ENCODE measurements at regions not wholly inside any gene's neighbourhood (a gene's known extent, or its start where the extent isn't known, plus 50 kb on each side); places are given as distances from the start of the nearest gene placed in this dataset.

- Histone ChIP-seq H3K4me3 (no peak overlapping the region), H3K4me1 (ENCODE audit: control insufficient read depth in 5 of 5, insufficient read depth in 5 of 5, low read length in 5 of 5) (no peaks in the 10 kb centered on the region), H3K27ac (ENCODE audit: low read depth in 1 of 2, low read length in 1 of 2) (no peak overlapping the region), H3K9me3 (ENCODE audit: control insufficient read depth in 4 of 4, insufficient read depth in 3 of 4, low read length in 3 of 4) (no peaks in the 10 kb centered on the region), H3K36me3 (ENCODE audit: control insufficient read depth in 4 of 4, insufficient read depth in 4 of 4, low read length in 4 of 4) (no peaks in the 10 kb centered on the region), H3K9ac (ENCODE audit: insufficient read depth in 1 of 2, low read length in 2 of 2) (no peak overlapping the region), H3K27me3 (ENCODE audit: control insufficient read depth in 3 of 3, insufficient read depth in 3 of 3, low read length in 2 of 3) (no peaks in the 10 kb centered on the region)
- ATAC-seq (ENCODE audit: insufficient read depth, low FRiP score) (no peak), DNase-seq (no peak)
- TF ChIP-seq, protein P1, sequence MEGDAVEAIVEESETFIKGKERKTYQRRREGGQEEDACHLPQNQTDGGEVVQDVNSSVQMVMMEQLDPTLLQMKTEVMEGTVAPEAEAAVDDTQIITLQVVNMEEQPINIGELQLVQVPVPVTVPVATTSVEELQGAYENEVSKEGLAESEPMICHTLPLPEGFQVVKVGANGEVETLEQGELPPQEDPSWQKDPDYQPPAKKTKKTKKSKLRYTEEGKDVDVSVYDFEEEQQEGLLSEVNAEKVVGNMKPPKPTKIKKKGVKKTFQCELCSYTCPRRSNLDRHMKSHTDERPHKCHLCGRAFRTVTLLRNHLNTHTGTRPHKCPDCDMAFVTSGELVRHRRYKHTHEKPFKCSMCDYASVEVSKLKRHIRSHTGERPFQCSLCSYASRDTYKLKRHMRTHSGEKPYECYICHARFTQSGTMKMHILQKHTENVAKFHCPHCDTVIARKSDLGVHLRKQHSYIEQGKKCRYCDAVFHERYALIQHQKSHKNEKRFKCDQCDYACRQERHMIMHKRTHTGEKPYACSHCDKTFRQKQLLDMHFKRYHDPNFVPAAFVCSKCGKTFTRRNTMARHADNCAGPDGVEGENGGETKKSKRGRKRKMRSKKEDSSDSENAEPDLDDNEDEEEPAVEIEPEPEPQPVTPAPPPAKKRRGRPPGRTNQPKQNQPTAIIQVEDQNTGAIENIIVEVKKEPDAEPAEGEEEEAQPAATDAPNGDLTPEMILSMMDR (IDR thresholded peaks at IDR 0.05; ENCODE audit: control extremely low read depth, extremely low read depth) = no peak
These were observed 687.1 kb downstream of the IGSF11 start for GRCh38 chr3:118347396-118348168.

GRCh38 chr3:118348169-118348557 lies 686.5 kb downstream of the IGSF11 start:
- ATAC-seq (ENCODE audit: insufficient read depth, low FRiP score) (no peak), DNase-seq (no peak)
- no peak overlapping the region for H3K27ac ChIP-seq (ENCODE audit: low read depth in 1 of 2, low read length in 1 of 2)
- no peak overlapping the region for H3K9ac ChIP-seq (ENCODE audit: insufficient read depth in 1 of 2, low read length in 2 of 2)
- H3K4me1 ChIP-seq (ENCODE audit: control insufficient read depth in 5 of 5, insufficient read depth in 5 of 5, low read length in 5 of 5) = no peaks in the 10 kb centered on the region
- H3K4me3 ChIP-seq = no peak overlapping the region
- H3K36me3 ChIP-seq (ENCODE audit: control insufficient read depth in 4 of 4, insufficient read depth in 4 of 4, low read length in 4 of 4) = no peaks in the 10 kb centered on the region
- TF ChIP-seq, protein P1 (IDR thresholded peaks at IDR 0.05; ENCODE audit: control extremely low read depth, extremely low read depth) = no peak
- WGBS, 2 donors = 71 to 74% methylated on average over 1 of the region's 1 CpG
- H3K27me3 ChIP-seq (ENCODE audit: control insufficient read depth in 3 of 3, insufficient read depth in 3 of 3, low read length in 2 of 3) = no peaks in the 10 kb centered on the region
- H3K9me3 ChIP-seq (ENCODE audit: control insufficient read depth in 4 of 4, insufficient read depth in 3 of 4, low read length in 3 of 4) = no peaks in the 10 kb centered on the region

DNA sequence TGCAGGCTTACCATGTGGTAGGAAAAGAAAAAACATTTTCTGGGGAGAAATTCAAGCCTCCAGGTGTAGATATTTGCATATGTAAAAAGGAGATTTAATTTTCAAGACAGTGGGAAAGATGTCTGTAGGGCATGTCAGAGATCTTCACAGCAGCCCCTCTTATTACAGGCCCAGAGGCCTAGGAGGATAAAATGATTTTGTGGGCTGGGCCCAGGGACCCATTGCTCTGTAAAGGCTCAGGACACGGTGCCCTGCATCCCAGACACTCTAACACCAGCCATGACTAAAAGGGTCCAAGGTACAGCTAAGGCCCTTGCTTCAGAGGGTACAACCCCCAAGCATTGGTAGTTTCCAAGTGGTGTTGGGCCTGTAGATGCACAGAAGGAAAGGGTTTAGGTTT lies 680.1 kb downstream of the IGSF11 start:
- no peak overlapping the region for H3K9ac ChIP-seq (ENCODE audit: insufficient read depth in 1 of 2, low read length in 2 of 2)
- no peak overlapping the region for H3K27ac ChIP-seq (ENCODE audit: low read depth in 1 of 2, low read length in 1 of 2)
- H3K4me1 ChIP-seq (ENCODE audit: control insufficient read depth in 5 of 5, insufficient read depth in 5 of 5, low read length in 5 of 5) = no peaks in the 10 kb centered on the region
- DNase-seq (no peak), ATAC-seq (ENCODE audit: insufficient read depth, low FRiP score) (no peak)
- H3K27me3 ChIP-seq (ENCODE audit: control insufficient read depth in 3 of 3, insufficient read depth in 3 of 3, low read length in 2 of 3) = no peaks in the 10 kb centered on the region
- no peak overlapping the region for H3K4me3 ChIP-seq
- 78 to 81% methylated on average over 1 of the region's 1 CpG for WGBS, 2 donors
- TF ChIP-seq, protein P1 (IDR thresholded peaks at IDR 0.05; ENCODE audit: control extremely low read depth, extremely low read depth) = no peak
- no peaks in the 10 kb centered on the region for H3K36me3 ChIP-seq (ENCODE audit: control insufficient read depth in 4 of 4, insufficient read depth in 4 of 4, low read length in 4 of 4)
- H3K9me3 ChIP-seq (ENCODE audit: control insufficient read depth in 4 of 4, insufficient read depth in 3 of 4, low read length in 3 of 4) = peaks cover 0 to 21% (median 8%) of the 10 kb centered on the region in 4 donors
